NCI-H82 treated with DMSO at 0.1 percent for 48 hours (cell line): ENCODE measurements at regions not wholly inside any gene's neighbourhood (a gene's known extent, or its start where the extent isn't known, plus 50 kb on each side); places are given as distances from the start of the nearest gene placed in this dataset.
"Not testable (repeated sequence)": the region's sequence is repeated elsewhere in the genome, so short reads cannot be mapped to it uniquely, and the experiment has no call there.

ENCODE experiments used
- DNase-seq: peaks from one replicate; lab custom pipeline; 2025; ENCODE audit not compliant: unreplicated experiment; lab: John Stamatoyannopoulos, UW

GRCh38 chr3:80994085-80994665 is 767.3 kb downstream of the GBE1 start:
- DNase-seq = no peak

GRCh38 chr3:80993241-80993945 is 768.1 kb downstream of the GBE1 start:
- no peak for DNase-seq

DNA sequence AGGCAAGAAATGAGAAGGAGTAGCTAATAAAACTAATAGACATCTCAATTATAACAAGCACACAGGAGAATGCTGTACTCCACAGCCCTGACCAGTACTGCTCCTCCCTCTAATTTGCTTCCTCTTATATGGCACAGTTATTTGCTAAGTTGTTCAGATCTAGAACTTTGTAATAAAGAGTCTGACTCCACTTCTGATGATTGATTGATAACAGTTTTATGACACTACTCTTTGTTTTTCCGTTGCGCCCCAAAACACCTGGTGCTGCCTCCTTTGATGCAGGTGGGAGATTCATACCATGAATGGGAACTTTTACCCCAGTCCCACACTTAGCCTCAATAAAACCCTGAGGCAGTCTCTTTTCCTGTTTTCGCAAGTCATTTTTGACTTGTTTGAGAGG is 777.7 kb downstream of the GBE1 start:
- DNase-seq = no peak

DNA sequence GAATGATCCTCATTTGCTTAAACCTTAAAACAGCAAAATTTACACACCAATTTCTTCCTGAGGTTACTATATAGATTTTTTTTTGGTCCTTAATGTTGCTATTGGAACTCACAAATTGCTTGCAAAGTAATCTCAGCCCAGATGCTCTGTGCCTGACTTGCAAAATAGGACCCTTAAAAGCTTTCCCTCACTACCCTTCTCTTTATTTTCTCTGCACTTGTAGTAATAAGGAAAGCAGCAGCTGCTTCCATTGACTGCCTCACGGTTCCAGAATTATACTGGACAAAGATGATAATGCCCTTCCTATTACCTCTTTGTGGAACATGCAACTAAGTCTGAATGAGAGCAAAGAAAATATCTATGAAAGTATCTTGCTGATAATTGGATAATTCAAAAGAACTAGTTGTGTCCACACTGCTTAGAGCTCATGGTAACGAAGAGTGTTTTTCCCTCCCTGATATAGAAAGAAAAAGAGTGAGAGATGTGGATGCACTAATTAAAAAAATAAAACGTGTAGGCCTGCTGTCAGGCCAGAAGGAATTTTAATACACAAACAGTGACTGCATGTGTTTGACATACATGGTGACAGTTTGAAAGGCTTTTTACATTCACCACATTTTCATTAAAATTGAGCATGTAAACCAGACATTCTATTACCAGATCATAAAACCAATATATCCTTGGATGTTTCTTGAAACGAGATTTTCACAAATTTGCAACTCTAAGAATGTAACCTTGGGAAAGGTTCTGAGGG is 783.1 kb downstream of the GBE1 start:
- no peak for DNase-seq

GRCh38 chr3:80970292-80970691 is 791.2 kb downstream of the GBE1 start:
- no peak for DNase-seq

DNA sequence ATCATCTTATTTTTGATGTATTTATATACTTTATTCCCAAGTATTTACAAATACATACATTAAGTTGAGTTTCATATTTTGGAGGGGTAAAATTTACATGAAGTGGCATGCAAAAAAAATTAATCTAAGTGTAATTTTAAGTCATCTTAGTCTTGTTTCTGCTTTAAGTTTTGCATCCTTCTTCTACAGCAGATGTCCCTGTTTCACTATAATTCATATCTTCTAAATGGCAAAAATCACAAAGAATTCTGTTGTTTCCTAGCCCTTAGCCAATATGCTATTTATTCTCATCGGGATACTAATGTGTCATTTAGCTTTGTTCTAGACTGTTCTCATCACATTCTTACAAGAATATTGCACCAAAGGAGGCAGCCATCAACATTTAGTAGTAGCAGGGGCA is 831.9 kb downstream of the GBE1 start:
- no peak for DNase-seq

DNA sequence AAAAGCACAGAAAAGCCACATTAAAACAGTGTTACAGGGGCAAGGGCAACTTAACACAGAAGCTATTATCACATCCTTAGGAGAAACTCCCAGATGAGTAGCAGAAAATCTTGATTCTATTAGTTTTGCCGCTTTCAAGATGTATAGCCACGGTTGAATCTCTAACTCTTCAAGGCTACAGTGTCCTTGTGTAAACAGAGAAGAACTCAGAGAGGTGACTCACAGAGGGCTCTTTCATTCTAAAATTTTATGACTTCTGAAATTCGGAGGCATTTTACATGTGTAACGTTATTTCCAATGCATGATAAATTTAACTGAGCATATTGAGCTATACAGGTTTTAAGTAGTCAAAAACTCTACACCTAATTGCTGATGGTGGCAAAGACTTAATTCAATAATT is 846.6 kb downstream of the GBE1 start:
- no peak for DNase-seq

DNA sequence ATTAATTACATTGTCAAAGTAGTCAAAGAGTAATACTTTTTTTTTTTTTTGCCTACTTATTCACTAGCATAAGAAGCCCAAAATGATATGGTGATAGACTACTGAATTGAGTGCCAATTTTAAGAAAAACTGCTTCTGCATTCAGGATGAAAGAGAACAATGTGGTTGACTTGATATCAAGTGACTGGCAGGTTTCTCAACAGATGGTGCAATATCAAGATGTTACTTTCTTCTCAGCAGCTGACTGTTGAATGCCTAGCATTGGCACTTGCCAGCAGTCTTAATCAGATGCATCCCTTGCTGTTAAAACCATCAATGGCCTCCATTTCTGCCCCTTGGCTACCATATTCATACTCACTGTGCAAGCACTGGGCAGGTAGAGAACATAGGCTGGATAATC is 863.2 kb downstream of the GBE1 start:
- no peak for DNase-seq

DNA sequence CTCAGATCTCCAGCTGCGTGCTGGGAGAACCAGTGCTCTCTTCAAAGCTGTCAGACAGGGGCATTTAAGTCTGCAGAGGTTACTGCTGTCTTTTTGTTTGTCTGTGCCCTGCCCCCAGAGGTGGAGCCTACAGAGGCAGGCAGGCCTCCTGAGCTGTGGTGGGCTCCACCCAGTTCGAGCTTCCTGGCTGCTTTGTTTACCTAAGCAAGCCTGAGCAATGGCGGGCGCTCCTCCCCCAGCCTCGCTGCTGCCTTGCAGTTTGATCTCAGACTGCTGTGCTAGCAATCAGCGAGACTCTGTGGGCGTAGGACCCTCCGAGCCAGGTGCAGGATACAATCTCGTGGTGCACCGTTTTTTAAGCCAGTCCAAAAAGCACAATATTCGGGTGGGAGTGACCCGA is 864.4 kb downstream of the GBE1 start:
- not testable (repeated sequence) for DNase-seq

GRCh38 chr3:80890571-80890970 is 870.9 kb downstream of the GBE1 start:
- no peak for DNase-seq

- no peak for DNase-seq
Measured at GRCh38 chr3:80889535-80889934, 871.9 kb downstream of the GBE1 start.

GRCh38 chr3:80870476-80871041 is 890.9 kb downstream of the GBE1 start:
- no peak for DNase-seq

GRCh38 chr3:80855482-80855881 is 906.0 kb downstream of the GBE1 start:
- DNase-seq = no peak

DNA sequence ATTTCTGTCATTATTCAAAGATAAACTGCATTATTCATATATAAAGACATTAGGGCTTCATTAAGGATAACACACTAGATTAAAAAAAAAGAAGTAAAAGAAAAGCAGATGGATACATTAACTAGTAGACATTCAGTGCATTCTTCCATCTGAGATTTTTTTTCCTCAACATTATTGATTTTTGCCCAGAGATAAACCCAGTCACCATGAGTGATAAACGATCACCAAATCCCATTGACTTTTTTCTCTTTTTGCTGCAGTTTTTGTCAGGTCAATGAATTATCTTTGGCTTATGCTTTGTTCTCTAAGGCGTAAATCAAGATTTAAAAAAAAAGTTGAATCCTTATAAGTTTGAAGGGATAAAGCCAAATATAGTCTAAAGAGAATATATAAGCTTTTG is 925.0 kb downstream of the GBE1 start:
- DNase-seq = no peak

GRCh38 chr3:80807577-80807976 is 953.9 kb downstream of the GBE1 start:
- DNase-seq = no peak

GRCh38 chr3:80806673-80807072 is 954.8 kb downstream of the GBE1 start:
- DNase-seq = no peak

DNA sequence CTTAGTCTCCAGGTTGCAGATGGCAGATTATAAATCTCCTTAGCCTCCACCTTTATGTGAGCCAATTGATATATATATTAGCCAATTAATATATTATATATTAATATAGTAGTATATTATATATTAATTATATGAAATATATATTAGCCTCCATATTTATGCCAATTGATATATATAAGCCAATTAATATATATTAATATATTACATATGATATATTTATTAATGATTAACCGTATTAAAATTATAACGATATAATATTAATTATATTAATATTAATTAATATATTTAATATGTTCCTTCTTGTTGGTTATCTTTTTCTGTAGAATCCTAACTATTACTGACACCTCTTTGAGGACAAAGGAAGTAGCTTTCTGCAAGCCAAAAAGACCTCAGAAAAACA is 972.5 kb downstream of the GBE1 start:
- DNase-seq = no peak

GRCh38 chr3:80785875-80786274 is 975.6 kb downstream of the GBE1 start:
- DNase-seq = no peak

DNA sequence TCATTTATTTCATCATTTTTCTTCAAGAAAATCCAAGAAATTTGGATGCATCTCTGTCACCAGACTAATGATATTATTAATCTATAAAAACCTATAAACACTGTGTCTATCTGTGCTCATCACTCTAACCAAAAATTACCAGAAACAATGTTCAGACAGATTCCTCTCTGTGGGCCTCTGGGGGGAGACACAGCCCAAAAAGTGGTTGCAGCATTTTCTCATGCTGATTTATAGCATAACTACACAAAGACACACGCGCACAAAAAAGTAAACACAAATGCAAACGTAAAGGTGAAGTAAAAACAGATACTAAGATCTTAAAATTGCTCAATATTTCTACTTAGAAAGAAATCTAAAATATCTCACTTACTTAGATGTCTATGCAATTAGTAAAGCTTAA is 976.0 kb downstream of the GBE1 start:
- no peak for DNase-seq

- DNase-seq = no peak
Measured at GRCh38 chr3:80771085-80771484, 990.4 kb downstream of the GBE1 start.

GRCh38 chr3:80770106-80771074 is 991.1 kb downstream of the GBE1 start:
- DNase-seq = no peak
